PC-3 (cell line): ENCODE measurements at regions not wholly inside any gene's neighbourhood (a gene's known extent, or its start where the extent isn't known, plus 50 kb on each side); places are given as distances from the start of the nearest gene placed in this dataset.

Source experiments
- ATAC-seq: fragments of 200-7000 bp; cut with Tn5 transposase; 2 replicates; pipeline ENCODE4 v1.9.1; 2020; ENCODE audit warnings: mild to moderate bottlenecking, moderate library complexity
- BruUV-seq: library from RNA; stranded (reverse); fragments of 400-500 nt; replicated peaks from 2 replicates; lab custom pipeline; 2021; lab: Mats Ljungman, UMichigan
- CTCF ChIA-PET: fragments of 300-600 bp; sonication (Branson Sonifier 250); formaldehyde crosslinking; loops from one replicate; lab custom pipeline; 2022; ENCODE audit warnings: antibody characterized with exemption; lab: Charles Lee
- POLR2A ChIA-PET: fragments of 300-600 bp; sonication (Branson Sonifier 250); formaldehyde crosslinking; loops from one replicate; lab custom pipeline; 2022; ENCODE audit warnings: antibody characterized with exemption; ENCODE audit not compliant: unreplicated experiment; lab: Charles Lee
- DNase-seq: peaks from one replicate; pipeline ENCODE4 v3.0.0-alpha.2; 2015
- H2AFZ ChIP-seq: fragments of 300-600 bp; sonication (generic); 2 replicates; pipeline ENCODE4 v1.6.0; 2016; ENCODE audit warnings: antibody characterized with exemption, low read length
- H3F3A ChIP-seq: fragments of 300-600 bp; sonication (generic); one replicate; pipeline ENCODE4 v1.6.0; 2017; ENCODE audit warnings: antibody characterized with exemption, low read length, control low read depth, mild to moderate bottlenecking; ENCODE audit not compliant: unreplicated experiment
- H3K27ac ChIP-seq: fragments of 300-600 bp; sonication (generic); 2 replicates; pipeline ENCODE4 v1.5.1; 2016; ENCODE audit warnings: mild to moderate bottlenecking, low read length
- H3K27me3 ChIP-seq: fragments of 300-600 bp; sonication (generic); 2 replicates; pipeline ENCODE4 v1.6.1; 2016; ENCODE audit warnings: low read length, mixed read lengths
- H3K36me3 ChIP-seq: fragments of 300-600 bp; sonication (generic); 2 replicates; pipeline ENCODE4 v1.6.1; 2016; ENCODE audit warnings: low read depth, mixed run types, low read length, mixed read lengths
- H3K4me1 ChIP-seq: fragments of 300-600 bp; sonication (generic); 2 replicates; pipeline ENCODE4 v1.5.1; 2016; ENCODE audit warnings: low read length; ENCODE audit not compliant: insufficient read depth
- H3K4me2 ChIP-seq: fragments of 300-600 bp; sonication (generic); 2 replicates; pipeline ENCODE4 v1.6.0; 2016; ENCODE audit warnings: low read length
- H3K4me3 ChIP-seq: fragments of 300-600 bp; sonication (generic); 2 replicates; pipeline ENCODE4 v1.5.1; 2016; ENCODE audit warnings: mild to moderate bottlenecking, low read length, mixed read lengths
- H3K79me2 ChIP-seq: fragments of 300-600 bp; sonication (generic); 2 replicates; pipeline ENCODE4 v1.6.1; 2017; ENCODE audit warnings: low read length, mixed read lengths
- H3K9ac ChIP-seq: fragments of 300-600 bp; sonication (generic); 2 replicates; pipeline ENCODE4 v1.6.0; 2016; ENCODE audit warnings: mild to moderate bottlenecking, low read length
- H3K9me2 ChIP-seq: fragments of 300-600 bp; sonication (generic); replicated peaks from 2 replicates; pipeline ENCODE4 v1.6.1; 2016; ENCODE audit warnings: mixed run types, low read length, mixed read lengths
- H3K9me3 ChIP-seq: fragments of 300-600 bp; sonication (generic); 2 replicates; pipeline ENCODE4 v1.6.1; 2016; ENCODE audit warnings: low read length, mixed read lengths
- H4K20me1 ChIP-seq: fragments of 300-600 bp; sonication (generic); 2 replicates; pipeline ENCODE4 v1.6.1; 2016; ENCODE audit warnings: low read length, mixed read lengths
- EZH2 ChIP-seq: fragments of 300-600 bp; sonication (generic); IDR thresholded peaks from one replicate; pipeline ENCODE4 v1.6.1; 2017; ENCODE audit warnings: antibody characterized with exemption, mild to moderate bottlenecking, low read length; ENCODE audit not compliant: unreplicated experiment
- EZH2phosphoT487 ChIP-seq: fragments of 300-600 bp; sonication (generic); IDR thresholded peaks from 2 replicates; pipeline ENCODE4 v1.6.1; 2018; ENCODE audit warnings: mild to moderate bottlenecking, antibody characterized with exemption, low read length, borderline replicate concordance
- intact Hi-C: fragments of 100-400 bp; cut with micrococcal nuclease; formaldehyde crosslinking; loops from 2 replicates; pipeline ENCODE4 v1.9.0; 2023
- TF ChIP-seq, protein P1 (sequence below): fragments of 300-600 bp; sonication (generic); conservative IDR thresholded peaks from 2 replicates; pipeline ENCODE4 v1.5.1; 2017; ENCODE audit warnings: antibody characterized with exemption, low read depth, mild to moderate bottlenecking, low read length

- H3K4me1 ChIP-seq = peaks cover 37% of the 10 kb centered on the region
- no peaks in the 10 kb centered on the region for H3K9me2 ChIP-seq
- H3K4me3 ChIP-seq = 0 out of 2 replicates have a peak overlapping the region, but pooled peaks have one; percentile 13
- H3K9me3 ChIP-seq = no peaks in the 10 kb centered on the region
- ATAC-seq = peak; percentile 78
- H3K27ac ChIP-seq = peak overlapping the region; percentile 79
- H3K9ac ChIP-seq = peak overlapping the region; percentile 41; the same call in 1 of the 2 replicates
- ChIA-PET POLR2A (no interaction called here), CTCF (no interaction called here)
- H3K36me3 ChIP-seq = no peaks in the 10 kb centered on the region
- no peak overlapping the region for H2AFZ ChIP-seq
- peaks cover 3% of the 10 kb centered on the region for H3F3A ChIP-seq
- H4K20me1 ChIP-seq = no peaks in the 10 kb centered on the region
- no peaks in the 10 kb centered on the region for H3K27me3 ChIP-seq
- H3K4me2 ChIP-seq = peak overlapping the region; percentile 57
- intact Hi-C loops = loop anchor here (10.0 kb wide), 1 partner anchor 513 kb away; no protein-coding TSS in a partner anchor
- BruUV-seq = no TSS peak
- no peaks in the 10 kb centered on the region for H3K79me2 ChIP-seq
- DNase-seq = no peak
- no peak for TF ChIP-seq EZH2phosphoT487
- no peak for TF ChIP-seq EZH2
- TF ChIP-seq, protein P1, sequence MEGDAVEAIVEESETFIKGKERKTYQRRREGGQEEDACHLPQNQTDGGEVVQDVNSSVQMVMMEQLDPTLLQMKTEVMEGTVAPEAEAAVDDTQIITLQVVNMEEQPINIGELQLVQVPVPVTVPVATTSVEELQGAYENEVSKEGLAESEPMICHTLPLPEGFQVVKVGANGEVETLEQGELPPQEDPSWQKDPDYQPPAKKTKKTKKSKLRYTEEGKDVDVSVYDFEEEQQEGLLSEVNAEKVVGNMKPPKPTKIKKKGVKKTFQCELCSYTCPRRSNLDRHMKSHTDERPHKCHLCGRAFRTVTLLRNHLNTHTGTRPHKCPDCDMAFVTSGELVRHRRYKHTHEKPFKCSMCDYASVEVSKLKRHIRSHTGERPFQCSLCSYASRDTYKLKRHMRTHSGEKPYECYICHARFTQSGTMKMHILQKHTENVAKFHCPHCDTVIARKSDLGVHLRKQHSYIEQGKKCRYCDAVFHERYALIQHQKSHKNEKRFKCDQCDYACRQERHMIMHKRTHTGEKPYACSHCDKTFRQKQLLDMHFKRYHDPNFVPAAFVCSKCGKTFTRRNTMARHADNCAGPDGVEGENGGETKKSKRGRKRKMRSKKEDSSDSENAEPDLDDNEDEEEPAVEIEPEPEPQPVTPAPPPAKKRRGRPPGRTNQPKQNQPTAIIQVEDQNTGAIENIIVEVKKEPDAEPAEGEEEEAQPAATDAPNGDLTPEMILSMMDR = no peak
These were observed 1019.0 kb downstream of the NR2F1-AS1 start for GRCh38 chr5:92562065-92562464.

GRCh38 chr5:92561411-92561959, 1019.5 kb downstream of the NR2F1-AS1 start:
- no peak overlapping the region for H2AFZ ChIP-seq
- ATAC-seq = peak; percentile 86

More at GRCh38 chr5:92561411-92561959, 1019.5 kb downstream of the NR2F1-AS1 start:
- H3K4me1 ChIP-seq = peaks cover 37% of the 10 kb centered on the region
- no peaks in the 10 kb centered on the region for H3K9me2 ChIP-seq
- H3K27me3 ChIP-seq = no peaks in the 10 kb centered on the region
- peak; percentile 59 for DNase-seq
- H3K27ac ChIP-seq = peak overlapping the region; percentile 79
- TF ChIP-seq EZH2phosphoT487 = no peak
- no peak for TF ChIP-seq EZH2
- TF ChIP-seq, protein P1 = no peak
- no peaks in the 10 kb centered on the region for H4K20me1 ChIP-seq
- intact Hi-C loops = loop anchor here (1.0 to 10.0 kb wide), 2 partner anchors 9 to 513 kb away; no protein-coding TSS in a partner anchor
- ChIA-PET POLR2A (no interaction called here), CTCF (interaction anchor here (0.7 kb wide), 2 partner anchors 141 to 1044 kb away, joined by 3 to 10 read pairs; no protein-coding TSS in a partner anchor)
- peaks cover 3% of the 10 kb centered on the region for H3F3A ChIP-seq
- H3K36me3 ChIP-seq = no peaks in the 10 kb centered on the region
- BruUV-seq = no TSS peak
- no peaks in the 10 kb centered on the region for H3K9me3 ChIP-seq
- no peaks in the 10 kb centered on the region for H3K79me2 ChIP-seq
- peak overlapping the region; percentile 41 for H3K9ac ChIP-seq
- H3K4me2 ChIP-seq = peak overlapping the region; percentile 57
- H3K4me3 ChIP-seq = 0 out of 2 replicates have a peak overlapping the region, but pooled peaks have one; percentile 13
